HK-2 (cell line): ENCODE measurements at regions not wholly inside any gene's neighbourhood (a gene's known extent, or its start where the extent isn't known, plus 50 kb on each side); places are given as distances from the start of the nearest gene placed in this dataset.
"Not testable (repeated sequence)": the region's sequence is repeated elsewhere in the genome, so short reads cannot be mapped to it uniquely, and the experiment has no call there.

Source experiments
- DNase-seq: peaks from one replicate; pipeline ENCODE4 v3.0.0-alpha.2; 2018; ENCODE audit not compliant: unreplicated experiment

GRCh38 chrX:8025705-8026104, 98.5 kb upstream of the PNPLA4 start:
- no peak for DNase-seq

- no peak for DNase-seq
Measured at GRCh38 chrX:8018934-8019333, 91.7 kb upstream of the PNPLA4 start.

DNA sequence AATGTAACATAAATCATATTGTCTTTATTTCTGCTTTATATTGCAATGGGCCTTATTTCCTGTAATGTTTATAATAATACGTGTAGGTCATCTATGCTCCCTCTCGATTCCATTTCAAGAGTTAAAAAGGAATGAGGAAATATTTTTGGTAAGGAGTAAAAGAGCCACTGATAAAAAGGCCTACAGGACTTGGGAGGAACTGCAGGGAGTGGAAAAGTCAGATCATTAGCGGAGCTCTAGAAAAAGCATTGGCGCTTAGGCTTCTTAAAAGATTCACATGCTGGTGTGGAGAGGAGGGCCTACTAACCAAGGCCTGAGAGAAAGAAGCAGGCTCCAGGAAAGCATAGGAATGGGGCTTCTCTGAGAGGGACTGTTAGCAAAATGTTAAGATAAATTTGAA, 82.9 kb upstream of the PNPLA4 start:
- no peak for DNase-seq

- DNase-seq = no peak
Measured at GRCh38 chrX:8005678-8006347, 78.6 kb upstream of the PNPLA4 start.

DNA sequence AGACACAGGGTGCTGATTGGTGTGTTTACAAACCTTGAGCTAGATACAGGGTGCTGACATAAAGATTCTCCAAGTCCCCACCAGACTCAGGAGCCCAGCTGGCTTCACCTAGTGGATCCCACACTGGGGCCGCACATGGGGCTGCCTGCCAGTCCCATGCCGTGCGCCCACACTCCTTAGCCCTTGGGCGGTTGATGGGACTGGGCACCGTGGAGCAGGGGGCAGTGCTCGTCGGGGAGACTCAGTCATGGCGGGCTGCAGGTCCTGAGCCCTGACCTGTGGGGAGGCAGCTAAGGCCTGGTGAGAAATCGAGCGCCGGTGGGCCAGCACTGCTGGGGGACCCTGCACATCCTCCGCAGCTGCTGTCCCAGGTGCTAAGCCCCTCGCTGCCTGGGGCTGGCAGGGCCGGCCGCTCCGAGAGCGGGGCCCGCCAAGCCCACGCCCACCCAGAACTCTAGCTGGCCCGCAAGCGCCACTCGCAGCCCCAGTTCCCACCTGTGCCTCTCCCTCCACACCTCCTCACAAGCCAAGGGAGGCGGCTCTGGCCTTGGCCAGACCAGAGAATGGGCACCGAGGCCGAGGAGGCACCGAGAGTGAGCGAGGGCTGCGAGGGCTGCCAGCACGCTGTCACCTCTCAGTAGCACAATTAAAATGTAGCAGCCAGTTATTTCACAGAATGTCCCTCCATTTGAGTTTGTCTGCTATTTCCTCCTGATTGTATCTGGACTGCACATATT, 76.1 kb upstream of the PNPLA4 start:
- no peak for DNase-seq

DNA sequence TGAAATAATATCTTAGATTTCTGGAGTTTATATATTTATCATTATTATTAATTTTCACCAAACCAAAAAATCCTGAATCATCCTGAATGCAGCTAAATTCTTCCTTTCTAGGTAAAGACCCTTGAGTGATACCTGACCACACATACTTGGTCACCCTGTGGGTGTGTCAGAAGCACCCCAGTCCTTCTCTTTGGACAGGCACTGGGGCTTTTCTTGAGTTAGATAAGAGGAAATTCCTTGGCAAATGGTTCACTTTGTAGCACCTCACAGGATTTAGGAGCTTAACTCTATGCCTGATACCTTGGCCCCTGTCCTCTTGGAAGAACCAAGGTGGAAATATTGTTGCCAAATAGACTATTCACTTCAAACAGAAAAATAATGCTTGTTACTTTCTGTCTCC, 69.6 kb upstream of the PNPLA4 start:
- DNase-seq = no peak

- DNase-seq = no peak
Measured at GRCh38 chrX:7996414-7996813, 69.2 kb upstream of the PNPLA4 start.

DNA sequence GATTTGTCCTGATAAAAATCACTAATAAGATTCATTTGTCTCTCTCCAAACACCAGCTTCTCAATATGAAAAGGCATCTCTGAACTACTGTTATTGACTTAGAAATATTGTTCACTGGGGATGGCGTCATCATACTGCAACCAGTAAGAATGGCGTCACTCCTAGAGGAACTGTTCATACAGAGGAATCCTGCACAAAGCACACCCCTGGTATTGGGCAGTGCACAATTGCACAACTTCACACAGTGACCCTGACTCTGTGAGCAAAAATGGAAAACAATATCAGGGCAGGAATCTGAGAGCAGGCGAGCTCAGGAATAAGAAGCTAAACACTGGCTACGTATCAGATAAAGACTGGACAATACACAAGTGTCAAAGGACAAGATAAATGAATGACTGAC, 66.7 kb upstream of the PNPLA4 start:
- no peak for DNase-seq

- peak; percentile 33 for DNase-seq
Measured at GRCh38 chrX:7988013-7988759, 61.0 kb upstream of the PNPLA4 start.

- DNase-seq = no peak
Measured at GRCh38 chrX:7987160-7988012, 60.2 kb upstream of the PNPLA4 start.

DNA sequence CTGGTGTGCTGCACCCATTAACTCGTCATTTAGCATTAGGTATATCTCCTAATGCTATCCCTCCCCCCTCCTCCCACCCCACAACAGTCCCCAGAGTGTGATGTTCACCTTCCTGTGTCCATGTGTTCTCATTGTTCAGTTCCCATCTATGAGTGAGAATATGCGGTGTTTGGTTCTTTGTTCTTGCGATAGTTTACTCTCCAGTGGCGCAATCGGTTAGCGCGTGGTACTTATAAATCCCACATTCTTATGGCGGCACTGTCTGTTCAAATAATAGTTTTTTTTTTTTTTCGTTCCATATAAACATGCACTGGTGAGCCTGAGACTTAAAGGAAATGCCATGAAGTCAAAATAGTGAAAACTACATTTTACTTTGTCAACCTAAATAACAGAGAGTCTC, 59.5 kb upstream of the PNPLA4 start:
- DNase-seq = not testable (repeated sequence)

- DNase-seq = no peak
Measured at GRCh38 chrX:7985568-7985967, 58.4 kb upstream of the PNPLA4 start.

GRCh38 chrX:7983581-7983980, 56.4 kb upstream of the PNPLA4 start:
- DNase-seq = no peak
